KMS-11 (cell line): ENCODE measurements at regions not wholly inside any gene's neighbourhood (a gene's known extent, or its start where the extent isn't known, plus 50 kb on each side); places are given as distances from the start of the nearest gene placed in this dataset.

ENCODE experiments used
- H2AFZ ChIP-seq: fragments of 200-600 bp; sonication (generic); 2 replicates; pipeline ENCODE4 v1.6.1; 2016; ENCODE audit warnings: antibody characterized with exemption, mixed run types, low read depth
- H3K27ac ChIP-seq: fragments of 200-600 bp; sonication (generic); 2 replicates; pipeline ENCODE4 v1.6.1; 2016; ENCODE audit warnings: mild to moderate bottlenecking, mixed run types
- H3K27me3 ChIP-seq: fragments of 200-600 bp; sonication (generic); 2 replicates; pipeline ENCODE4 v1.6.1; 2017; ENCODE audit warnings: mild to moderate bottlenecking, low read depth, mixed run types, moderate library complexity; ENCODE audit not compliant: insufficient read depth
- H3K36me3 ChIP-seq: fragments of 200-600 bp; sonication (generic); 2 replicates; pipeline ENCODE4 v1.6.1; 2017; ENCODE audit warnings: mild to moderate bottlenecking, mixed run types; ENCODE audit not compliant: insufficient read depth
- H3K4me1 ChIP-seq: fragments of 200-600 bp; sonication (generic); 2 replicates; pipeline ENCODE4 v1.6.1; 2016; ENCODE audit warnings: mild to moderate bottlenecking, low read depth, mixed run types; ENCODE audit not compliant: poor library complexity, severe bottlenecking
- H3K4me2 ChIP-seq: fragments of 200-600 bp; sonication (generic); 2 replicates; pipeline ENCODE4 v1.7.0; 2016; ENCODE audit warnings: mild to moderate bottlenecking, mixed run types
- H3K4me3 ChIP-seq: fragments of 200-600 bp; sonication (generic); IDR thresholded peaks from 2 replicates; pipeline ENCODE4 v1.6.1; 2017; ENCODE audit warnings: low read depth, low read length, mixed read lengths; ENCODE audit not compliant: insufficient read depth
- H3K79me2 ChIP-seq: fragments of 200-600 bp; sonication (generic); 2 replicates; pipeline ENCODE4 v1.6.1; 2016; ENCODE audit warnings: low read depth, mixed run types; ENCODE audit not compliant: insufficient read depth
- H3K9ac ChIP-seq: fragments of 200-600 bp; sonication (generic); 2 replicates; pipeline ENCODE4 v1.6.1; 2016; ENCODE audit warnings: mild to moderate bottlenecking, mixed run types
- H4K20me1 ChIP-seq: fragments of 200-600 bp; sonication (generic); 2 replicates; pipeline ENCODE4 v1.6.1; 2016; ENCODE audit warnings: mild to moderate bottlenecking, mixed run types; ENCODE audit not compliant: insufficient read depth
- TF ChIP-seq, protein P1 (sequence below): fragments of 200-600 bp; sonication (generic); conservative IDR thresholded peaks from 2 replicates; pipeline ENCODE4 v1.6.1; 2017; ENCODE audit warnings: low read depth, mild to moderate bottlenecking, antibody characterized with exemption, low read length, moderate library complexity, mixed read lengths

- Histone ChIP-seq H2AFZ (no peak overlapping the region), H3K4me1 (no peaks in the 10 kb centered on the region), H4K20me1 (no peaks in the 10 kb centered on the region), H3K9ac (no peak overlapping the region), H3K27me3 (no peaks in the 10 kb centered on the region), H3K4me2 (no peak overlapping the region), H3K4me3 (no peak overlapping the region), H3K36me3 (no peaks in the 10 kb centered on the region), H3K27ac (no peak overlapping the region), H3K79me2 (no peaks in the 10 kb centered on the region)
- TF ChIP-seq, protein P1, sequence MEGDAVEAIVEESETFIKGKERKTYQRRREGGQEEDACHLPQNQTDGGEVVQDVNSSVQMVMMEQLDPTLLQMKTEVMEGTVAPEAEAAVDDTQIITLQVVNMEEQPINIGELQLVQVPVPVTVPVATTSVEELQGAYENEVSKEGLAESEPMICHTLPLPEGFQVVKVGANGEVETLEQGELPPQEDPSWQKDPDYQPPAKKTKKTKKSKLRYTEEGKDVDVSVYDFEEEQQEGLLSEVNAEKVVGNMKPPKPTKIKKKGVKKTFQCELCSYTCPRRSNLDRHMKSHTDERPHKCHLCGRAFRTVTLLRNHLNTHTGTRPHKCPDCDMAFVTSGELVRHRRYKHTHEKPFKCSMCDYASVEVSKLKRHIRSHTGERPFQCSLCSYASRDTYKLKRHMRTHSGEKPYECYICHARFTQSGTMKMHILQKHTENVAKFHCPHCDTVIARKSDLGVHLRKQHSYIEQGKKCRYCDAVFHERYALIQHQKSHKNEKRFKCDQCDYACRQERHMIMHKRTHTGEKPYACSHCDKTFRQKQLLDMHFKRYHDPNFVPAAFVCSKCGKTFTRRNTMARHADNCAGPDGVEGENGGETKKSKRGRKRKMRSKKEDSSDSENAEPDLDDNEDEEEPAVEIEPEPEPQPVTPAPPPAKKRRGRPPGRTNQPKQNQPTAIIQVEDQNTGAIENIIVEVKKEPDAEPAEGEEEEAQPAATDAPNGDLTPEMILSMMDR: no peak
These were observed 174.5 kb upstream of the DKK2 start for GRCh38 chr4:107210450-107211239.

DNA sequence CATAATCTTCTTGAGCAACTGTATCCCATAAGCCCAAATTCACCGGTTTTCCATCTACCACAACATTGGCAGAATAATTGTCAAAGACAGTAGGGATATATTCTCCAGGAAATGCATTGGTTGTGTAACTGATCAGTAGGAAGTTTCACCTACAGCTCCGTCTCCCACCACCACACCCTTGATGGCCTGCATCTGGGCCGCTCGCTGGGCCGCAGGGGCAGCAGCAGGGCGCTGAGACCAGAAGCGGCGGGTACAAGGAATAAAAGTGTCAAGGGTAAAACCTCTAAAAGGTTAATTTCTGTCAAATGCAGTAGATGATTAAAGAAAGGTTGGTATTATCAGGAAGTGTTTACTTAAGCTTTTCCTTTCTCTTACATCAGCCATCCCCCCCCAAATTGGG lies 167.6 kb upstream of the DKK2 start:
- Histone ChIP-seq H3K4me2 (no peak overlapping the region), H3K79me2 (no peaks in the 10 kb centered on the region), H2AFZ (no peak overlapping the region), H3K4me1 (no peaks in the 10 kb centered on the region), H4K20me1 (no peaks in the 10 kb centered on the region), H3K27ac (no peak overlapping the region), H3K36me3 (no peaks in the 10 kb centered on the region), H3K9ac (no peak overlapping the region), H3K27me3 (no peaks in the 10 kb centered on the region), H3K4me3 (no peak overlapping the region)
- TF ChIP-seq, protein P1: no peak

DNA sequence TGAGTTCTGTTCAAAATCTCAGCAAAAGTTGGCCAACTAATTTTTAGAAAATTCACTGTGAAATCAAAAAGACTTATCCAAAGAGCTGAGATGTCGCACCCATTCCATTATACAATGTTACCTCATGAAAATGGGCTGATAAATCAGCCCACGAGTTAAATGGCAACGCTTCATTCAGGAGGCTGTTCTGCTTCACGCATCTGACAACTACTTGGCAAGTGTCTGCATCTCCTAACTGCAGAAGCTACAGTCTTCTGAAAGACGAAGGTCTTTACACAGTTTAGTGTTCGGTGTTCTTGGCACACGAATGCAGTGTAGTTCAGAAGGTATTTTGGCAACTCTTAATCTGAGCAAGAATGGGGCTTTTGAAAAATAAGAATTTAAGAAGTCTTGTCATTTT lies 166.6 kb upstream of the DKK2 start:
- no peak overlapping the region for H3K4me3 ChIP-seq
- TF ChIP-seq, protein P1: no peak
- no peak overlapping the region for H3K9ac ChIP-seq
- H3K79me2 ChIP-seq: no peaks in the 10 kb centered on the region
- no peak overlapping the region for H2AFZ ChIP-seq
- H3K4me1 ChIP-seq: no peaks in the 10 kb centered on the region
- no peaks in the 10 kb centered on the region for H3K27me3 ChIP-seq
- no peak overlapping the region for H3K27ac ChIP-seq
- H3K36me3 ChIP-seq: no peaks in the 10 kb centered on the region
- no peak overlapping the region for H3K4me2 ChIP-seq
- no peaks in the 10 kb centered on the region for H4K20me1 ChIP-seq

GRCh38 chr4:107197121-107197520 lies 161.0 kb upstream of the DKK2 start:
- no peak overlapping the region for H3K27ac ChIP-seq
- no peaks in the 10 kb centered on the region for H3K4me1 ChIP-seq
- H3K4me2 ChIP-seq: no peak overlapping the region
- no peaks in the 10 kb centered on the region for H3K79me2 ChIP-seq
- H3K4me3 ChIP-seq: no peak overlapping the region
- H3K27me3 ChIP-seq: no peaks in the 10 kb centered on the region
- H3K9ac ChIP-seq: no peak overlapping the region
- H4K20me1 ChIP-seq: no peaks in the 10 kb centered on the region
- no peaks in the 10 kb centered on the region for H3K36me3 ChIP-seq
- no peak overlapping the region for H2AFZ ChIP-seq
- TF ChIP-seq, protein P1: no peak
